ENCODE measurements at regions not wholly inside any gene's neighbourhood (a gene's known extent, or its start where the extent isn't known, plus 50 kb on each side); places are given as distances from the start of the nearest gene placed in this dataset.

DNA sequence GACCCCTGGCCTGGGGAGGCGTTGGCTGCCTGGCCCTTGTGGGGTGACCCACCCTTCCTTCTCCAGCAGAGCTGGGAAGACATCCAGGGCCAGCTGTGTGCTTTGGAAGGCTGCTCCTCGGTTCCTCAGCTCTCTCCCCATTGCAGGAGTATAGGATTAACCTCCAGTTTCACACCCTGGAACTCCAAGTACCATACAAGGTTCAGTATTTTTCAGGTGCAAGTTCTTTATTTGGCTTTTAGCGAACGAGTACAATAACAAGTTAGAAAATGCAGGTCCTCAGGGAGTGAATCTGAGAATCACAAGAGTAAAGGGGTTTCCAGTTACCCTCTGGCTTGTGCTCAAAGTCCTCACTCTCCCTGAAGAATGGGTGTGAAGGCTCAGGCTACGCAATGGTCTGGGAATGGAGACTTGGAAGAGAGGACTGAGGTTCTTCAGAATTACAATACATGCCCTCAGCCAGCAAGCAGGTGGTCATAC, 101.2 kb downstream of the APOB start:
- no peaks in the 10 kb centered on the region for H3K9me3 ChIP-seq (ENCODE audit: control insufficient read depth, insufficient read depth, low read depth, low read length)
- no peaks in the 10 kb centered on the region for H3K36me3 ChIP-seq (ENCODE audit: control insufficient read depth in 2 of 2, insufficient read depth in 1 of 2, low read length in 2 of 2)
- POLR2A ChIA-PET: no interaction called here
- no peaks in the 10 kb centered on the region for H3K4me1 ChIP-seq (ENCODE audit: control insufficient read depth, insufficient read depth, low read length)
- TF ChIP-seq ZNF747 (tag by site-specific recombination; IDR thresholded peaks at IDR 0.05) (no peak), ZNF354C (tag by site-specific recombination; IDR thresholded peaks at IDR 0.05; ENCODE audit: borderline replicate concordance, low read depth) (no peak), ZBTB7A (tag by site-specific recombination; IDR thresholded peaks at IDR 0.05; ENCODE audit: low read depth) (no peak)
- no peak overlapping the region for H3K27ac ChIP-seq (ENCODE audit: extremely low read depth, low read depth, low read length)
- H3K4me3 ChIP-seq (ENCODE audit: low read depth, low read length): no peak overlapping the region
- CTCF ChIA-PET: no interaction called here

GRCh38 chr2:20940856-20941255, 103.0 kb downstream of the APOB start:
- TF ChIP-seq GFI1B (tag by site-specific recombination; IDR thresholded peaks at IDR 0.05): no peak
- TF ChIP-seq, protein P1, sequence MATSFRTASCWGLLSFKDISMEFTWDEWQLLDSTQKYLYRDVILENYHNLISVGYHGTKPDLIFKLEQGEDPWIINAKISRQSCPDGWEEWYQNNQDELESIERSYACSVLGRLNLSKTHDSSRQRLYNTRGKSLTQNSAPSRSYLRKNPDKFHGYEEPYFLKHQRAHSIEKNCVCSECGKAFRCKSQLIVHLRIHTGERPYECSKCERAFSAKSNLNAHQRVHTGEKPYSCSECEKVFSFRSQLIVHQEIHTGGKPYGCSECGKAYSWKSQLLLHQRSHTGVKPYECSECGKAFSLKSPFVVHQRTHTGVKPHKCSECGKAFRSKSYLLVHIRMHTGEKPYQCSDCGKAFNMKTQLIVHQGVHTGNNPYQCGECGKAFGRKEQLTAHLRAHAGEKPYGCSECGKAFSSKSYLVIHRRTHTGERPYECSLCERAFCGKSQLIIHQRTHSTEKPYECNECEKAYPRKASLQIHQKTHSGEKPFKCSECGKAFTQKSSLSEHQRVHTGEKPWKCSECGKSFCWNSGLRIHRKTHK (tag by site-specific recombination; IDR thresholded peaks at IDR 0.05): no peak
- TF ChIP-seq ZNF843 (tag by site-specific recombination; IDR thresholded peaks at IDR 0.05): no peak
- no peak for TF ChIP-seq KLF1 (tag by site-specific recombination; IDR thresholded peaks at IDR 0.05)
- TF ChIP-seq INSM2 (tag by site-specific recombination; IDR thresholded peaks at IDR 0.05): no peak
- TF ChIP-seq ZNF433 (tag by site-specific recombination; IDR thresholded peaks at IDR 0.05; ENCODE audit: low read depth): no peak
- no peak for TF ChIP-seq ZNF776 (tag by site-specific recombination; IDR thresholded peaks at IDR 0.05; ENCODE audit: borderline replicate concordance)
- TF ChIP-seq PRDM1 (tag by site-specific recombination; IDR thresholded peaks at IDR 0.05): no peak
- TF ChIP-seq ZNF23 (tag by site-specific recombination; IDR thresholded peaks at IDR 0.05; ENCODE audit: borderline replicate concordance): no peak
- no peak for TF ChIP-seq PRDM6 (tag by site-specific recombination; IDR thresholded peaks at IDR 0.05)
- TF ChIP-seq ZNF174 (tag by site-specific recombination; IDR thresholded peaks at IDR 0.05): no peak
- TF ChIP-seq FEZF1 (tag by site-specific recombination; IDR thresholded peaks at IDR 0.05): no peak
- no peak for TF ChIP-seq HOXA7 (CRISPR knock-in tag; IDR thresholded peaks at IDR 0.05; ENCODE audit: borderline replicate concordance)
- TF ChIP-seq, protein P2, sequence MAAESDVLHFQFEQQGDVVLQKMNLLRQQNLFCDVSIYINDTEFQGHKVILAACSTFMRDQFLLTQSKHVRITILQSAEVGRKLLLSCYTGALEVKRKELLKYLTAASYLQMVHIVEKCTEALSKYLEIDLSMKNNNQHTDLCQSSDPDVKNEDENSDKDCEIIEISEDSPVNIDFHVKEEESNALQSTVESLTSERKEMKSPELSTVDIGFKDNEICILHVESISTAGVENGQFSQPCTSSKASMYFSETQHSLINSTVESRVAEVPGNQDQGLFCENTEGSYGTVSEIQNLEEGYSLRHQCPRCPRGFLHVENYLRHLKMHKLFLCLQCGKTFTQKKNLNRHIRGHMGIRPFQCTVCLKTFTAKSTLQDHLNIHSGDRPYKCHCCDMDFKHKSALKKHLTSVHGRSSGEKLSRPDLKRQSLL (tag by site-specific recombination; IDR thresholded peaks at IDR 0.05): no peak
- TF ChIP-seq ZNF416 (tag by site-specific recombination; IDR thresholded peaks at IDR 0.05): no peak
- no peak for TF ChIP-seq BCL11B (tag by site-specific recombination; IDR thresholded peaks at IDR 0.05; ENCODE audit: low read depth)
- no peak for TF ChIP-seq ZNF2 (tag by site-specific recombination; IDR thresholded peaks at IDR 0.05)
- TF ChIP-seq ZFP3 (tag by site-specific recombination; IDR thresholded peaks at IDR 0.05; ENCODE audit: low read depth): no peak
- TF ChIP-seq ZBTB8A (tag by site-specific recombination; IDR thresholded peaks at IDR 0.05): no peak
- Histone ChIP-seq H3K4me1 (ENCODE audit: control insufficient read depth, insufficient read depth, low read length) (no peaks in the 10 kb centered on the region; the same call in 1 of the 2 replicates), H3K4me3 (ENCODE audit: low read depth, low read length) (no peak overlapping the region), H3K36me3 (ENCODE audit: control insufficient read depth in 2 of 2, insufficient read depth in 1 of 2, low read length in 2 of 2) (no peaks in the 10 kb centered on the region), H3K27ac (ENCODE audit: extremely low read depth, low read depth, low read length) (no peak overlapping the region), H3K9me3 (ENCODE audit: control insufficient read depth, insufficient read depth, low read depth, low read length) (no peaks in the 10 kb centered on the region)
- CTCF ChIA-PET: interaction anchor here (1.2 kb wide), 1 partner anchor 279 kb away, joined by 4 read pairs; no protein-coding TSS in a partner anchor
- POLR2A ChIA-PET: no interaction called here

All from HEK293 (cell line).